SK-N-SH treated with all-trans-retinoic acid at 6 μM for 48 hours (cell line): ENCODE measurements at regions not wholly inside any gene's neighbourhood (a gene's known extent, or its start where the extent isn't known, plus 50 kb on each side); places are given as distances from the start of the nearest gene placed in this dataset.

Experiments used
- ATAC-seq: fragments of 200-7000 bp; cut with Tn5 transposase; 3 replicates; pipeline ENCODE4 v1.9.1; 2020; ENCODE audit warnings: mild to moderate bottlenecking, moderate library complexity
- ARNTL ChIP-seq: fragments of 450-650 bp; formaldehyde crosslinking; IDR thresholded peaks from 2 replicates; pipeline ENCODE4 v1.5.0; 2020; ENCODE audit warnings: low read depth, mild to moderate bottlenecking, moderate library complexity, borderline replicate concordance
- BACH2 ChIP-seq: fragments of 250-450 bp; sonication (Bioruptor Pico); IDR thresholded peaks from 2 replicates; pipeline ENCODE4 v1.9.0; 2021; ENCODE audit warnings: mild to moderate bottlenecking, borderline replicate concordance
- CREB5 ChIP-seq: fragments of 250-450 bp; sonication (Bioruptor Pico); IDR thresholded peaks from 2 replicates; pipeline ENCODE4 v1.5.1; 2020; ENCODE audit warnings: low read depth, mild to moderate bottlenecking, moderate library complexity
- CSDC2 ChIP-seq: fragments of 250-450 bp; sonication (Bioruptor Pico); IDR thresholded peaks from 2 replicates; pipeline ENCODE4 v1.5.0; 2020; ENCODE audit warnings: mild to moderate bottlenecking, moderate library complexity
- CSRNP3 ChIP-seq: fragments of 250-450 bp; sonication (Bioruptor Pico); IDR thresholded peaks from 2 replicates; pipeline ENCODE4 v1.5.1; 2021; ENCODE audit warnings: mild to moderate bottlenecking, moderate library complexity
- ESRRG ChIP-seq: fragments of 250-450 bp; sonication (Bioruptor Pico); IDR thresholded peaks from 2 replicates; pipeline ENCODE4 v1.6.1; 2021; ENCODE audit warnings: mild to moderate bottlenecking
- GLIS3 ChIP-seq: fragments of 250-450 bp; sonication (Bioruptor Pico); IDR thresholded peaks from 2 replicates; pipeline ENCODE4 v1.5.0; 2020; ENCODE audit warnings: mild to moderate bottlenecking, moderate library complexity
- ISL1 ChIP-seq: fragments of 250-450 bp; sonication (Bioruptor Pico); IDR thresholded peaks from 2 replicates; pipeline ENCODE4 v2.1.2; 2022; ENCODE audit warnings: mild to moderate bottlenecking, moderate library complexity
- OSR1 ChIP-seq: fragments of 250-450 bp; sonication (Bioruptor Pico); IDR thresholded peaks from 2 replicates; pipeline ENCODE4 v1.8.0; 2022; ENCODE audit warnings: moderate library complexity, mild to moderate bottlenecking, inconsistent platforms
- PATZ1 ChIP-seq: fragments of 250-450 bp; sonication (Bioruptor Pico); IDR thresholded peaks from 2 replicates; pipeline ENCODE4 v1.8.0; 2020; ENCODE audit warnings: mild to moderate bottlenecking, moderate library complexity, borderline replicate concordance
- POU6F1 ChIP-seq: fragments of 250-450 bp; sonication (Bioruptor Pico); IDR thresholded peaks from 2 replicates; pipeline ENCODE4 v1.8.0; 2021; ENCODE audit warnings: low read depth, mild to moderate bottlenecking, moderate library complexity, borderline replicate concordance
- PPARA ChIP-seq: fragments of 250-450 bp; sonication (Bioruptor Pico); IDR thresholded peaks from 2 replicates; pipeline ENCODE4 v1.5.0; 2020; ENCODE audit warnings: mild to moderate bottlenecking, borderline replicate concordance
- RARB ChIP-seq: fragments of 250-450 bp; sonication (Bioruptor Pico); IDR thresholded peaks from 2 replicates; pipeline ENCODE4 v1.8.0; 2021; ENCODE audit warnings: mild to moderate bottlenecking, moderate library complexity
- TCF4 ChIP-seq: fragments of 250-450 bp; sonication (Bioruptor Pico); IDR thresholded peaks from 2 replicates; pipeline ENCODE4 v1.8.0; 2021; ENCODE audit warnings: mild to moderate bottlenecking, moderate library complexity, borderline replicate concordance
- TOX ChIP-seq: fragments of 250-450 bp; sonication (Bioruptor Pico); IDR thresholded peaks from 2 replicates; pipeline ENCODE4 v1.8.0; 2021; ENCODE audit warnings: mild to moderate bottlenecking, moderate library complexity, borderline replicate concordance
- TSHZ2 ChIP-seq: fragments of 250-450 bp; sonication (Bioruptor Pico); IDR thresholded peaks from 2 replicates; pipeline ENCODE4 v1.5.0; 2020; ENCODE audit warnings: mild to moderate bottlenecking, moderate library complexity
- ZC3H10 ChIP-seq: fragments of 250-450 bp; sonication (Bioruptor Pico); IDR thresholded peaks from 2 replicates; pipeline ENCODE4 v1.5.1; 2021; ENCODE audit warnings: mild to moderate bottlenecking, moderate library complexity
- ZFP3 ChIP-seq: fragments of 250-450 bp; sonication (Bioruptor Pico); IDR thresholded peaks from 2 replicates; pipeline ENCODE4 v1.5.0; 2020; ENCODE audit warnings: mild to moderate bottlenecking, moderate library complexity
- ZFP30 ChIP-seq: fragments of 450-650 bp; formaldehyde crosslinking; IDR thresholded peaks from 2 replicates; pipeline ENCODE4 v1.5.0; 2022; ENCODE audit warnings: mild to moderate bottlenecking, moderate library complexity
- ZNF565 ChIP-seq: fragments of 450-650 bp; formaldehyde crosslinking; conservative IDR thresholded peaks from 2 replicates; pipeline ENCODE4 v1.5.0; 2020; ENCODE audit warnings: low read depth, mild to moderate bottlenecking, moderate library complexity
- ZNF70 ChIP-seq: fragments of 450-650 bp; formaldehyde crosslinking; IDR thresholded peaks from 2 replicates; pipeline ENCODE4 v1.5.0; 2020; ENCODE audit warnings: mild to moderate bottlenecking, moderate library complexity
- ZNF8 ChIP-seq: fragments of 450-650 bp; formaldehyde crosslinking; IDR thresholded peaks from 2 replicates; pipeline ENCODE4 v1.5.0; 2020; ENCODE audit warnings: mild to moderate bottlenecking, moderate library complexity

GRCh38 chr6:82038631-82039030, 208.9 kb downstream of the IBTK start:
- TF ChIP-seq ZC3H10 (CRISPR knock-in tag) (no peak), TCF4 (no peak), POU6F1 (CRISPR knock-in tag) (no peak), ZFP3 (CRISPR knock-in tag) (no peak), ISL1 (CRISPR knock-in tag) (no peak), CREB5 (CRISPR knock-in tag) (no peak), PPARA (no peak), TOX (no peak), ZNF8 (CRISPR knock-in tag) (no peak), OSR1 (CRISPR knock-in tag) (no peak), ZFP30 (no peak), CSRNP3 (CRISPR knock-in tag) (no peak), TSHZ2 (CRISPR knock-in tag) (no peak), ZNF70 (CRISPR knock-in tag) (no peak), BACH2 (CRISPR knock-in tag) (no peak), ARNTL (no peak), CSDC2 (no peak), PATZ1 (CRISPR knock-in tag) (no peak), GLIS3 (CRISPR knock-in tag) (no peak)
- no peak for ATAC-seq

- ATAC-seq = no peak
- TF ChIP-seq ZNF8 (CRISPR knock-in tag) (no peak), TOX (no peak), POU6F1 (CRISPR knock-in tag) (no peak), ZFP30 (no peak), TSHZ2 (CRISPR knock-in tag) (no peak), ARNTL (no peak), ESRRG (CRISPR knock-in tag) (no peak), ZNF70 (CRISPR knock-in tag) (no peak), ZNF565 (no peak), RARB (CRISPR knock-in tag) (no peak), ZFP3 (CRISPR knock-in tag) (no peak), CREB5 (CRISPR knock-in tag) (no peak), GLIS3 (CRISPR knock-in tag) (no peak), PATZ1 (CRISPR knock-in tag) (no peak)
Observed at GRCh38 chr6:82035526-82035925, 212.0 kb downstream of the IBTK start.
